AG09309 (cell line): ENCODE measurements at regions not wholly inside any gene's neighbourhood (a gene's known extent, or its start where the extent isn't known, plus 50 kb on each side); places are given as distances from the start of the nearest gene placed in this dataset.

Experiments
- DNase-seq: peaks from one replicate; pipeline ENCODE4 v3.0.0-alpha.2; 2010; ENCODE audit warnings: low read depth
- H3K4me3 ChIP-seq: 2 replicates; pipeline ENCODE4 v1.5.1; 2011; ENCODE audit warnings: mild to moderate bottlenecking, low read depth, low read length, moderate library complexity; ENCODE audit not compliant: control insufficient read depth
- CTCF ChIP-seq: IDR thresholded peaks from 2 replicates; pipeline ENCODE4 v1.5.1; 2011; ENCODE audit warnings: mild to moderate bottlenecking, low read depth, low read length, inconsistent platforms; ENCODE audit not compliant: insufficient read depth, control insufficient read depth; ENCODE audit errors: missing control alignments

- no peak for TF ChIP-seq CTCF
- no peak for DNase-seq
- H3K4me3 ChIP-seq = no peak overlapping the region
Observed at GRCh38 chr6:27757307-27757706, 154.9 kb downstream of the OR2B2 start.

GRCh38 chr6:27755768-27756167 lies 156.4 kb downstream of the OR2B2 start:
- TF ChIP-seq CTCF = no peak
- H3K4me3 ChIP-seq = no peak overlapping the region
- no peak for DNase-seq

GRCh38 chr6:27754408-27754782 lies 157.8 kb downstream of the OR2B2 start:
- peak overlapping the region; percentile 43; the same call in 1 of the 2 replicates for H3K4me3 ChIP-seq
- TF ChIP-seq CTCF = no peak
- no peak for DNase-seq

- TF ChIP-seq CTCF = peak; percentile 22
- peak overlapping the region; percentile 43 for H3K4me3 ChIP-seq
- peak; percentile 13 for DNase-seq
Observed at GRCh38 chr6:27753668-27754407, 158.4 kb downstream of the OR2B2 start.

- peak; percentile 79 for TF ChIP-seq CTCF
- H3K4me3 ChIP-seq = peak overlapping the region; percentile 69
- DNase-seq = peak; percentile 45
Observed at GRCh38 chr6:27752038-27752885, 159.9 kb downstream of the OR2B2 start.

GRCh38 chr6:27748661-27749060 lies 163.5 kb downstream of the OR2B2 start:
- TF ChIP-seq CTCF = no peak
- H3K4me3 ChIP-seq = no peak overlapping the region
- no peak for DNase-seq
